Ovary (tissue), 3 donors: ENCODE measurements at regions not wholly inside any gene's neighbourhood (a gene's known extent, or its start where the extent isn't known, plus 50 kb on each side); places are given as distances from the start of the nearest gene placed in this dataset.

Source experiments
- CTCF ChIP-seq, 3 donors: fragments of 450-650 bp in 2 of 3; fragments of 200-600 bp in 1 of 3; IDR thresholded peaks; one replicate each; pipeline versions ENCODE4 v1.5.1 to v1.8.0; 2016 to 2022; ENCODE audit warnings: antibody characterized with exemption in 3 of 3, mild to moderate bottlenecking in 1 of 3
- POLR2A ChIP-seq: fragments of 450-650 bp; IDR thresholded peaks from one replicate; pipeline ENCODE4 v1.6.1; 2017; ENCODE audit warnings: antibody characterized with exemption, mild to moderate bottlenecking, moderate library complexity
- donor health status: DM: no; HTN: no; CAD: no.

GRCh38 chr11:121938076-121938475, 177.9 kb downstream of the BLID start:
- TF ChIP-seq POLR2A (no peak), CTCF (IDR thresholded peaks at IDR 0.05) (no peak)
